Ovary (tissue), 3 donors: ENCODE measurements at regions not wholly inside any gene's neighbourhood (a gene's known extent, or its start where the extent isn't known, plus 50 kb on each side); places are given as distances from the start of the nearest gene placed in this dataset.

ENCODE experiments used
- CTCF ChIP-seq, 3 donors: fragments of 450-650 bp in 2 of 3; fragments of 200-600 bp in 1 of 3; IDR thresholded peaks; one replicate each; pipeline versions ENCODE4 v1.5.1 to v1.8.0; 2016 to 2022; ENCODE audit warnings: antibody characterized with exemption in 3 of 3, mild to moderate bottlenecking in 1 of 3
- EP300 ChIP-seq: sonication (generic); formaldehyde crosslinking; IDR thresholded peaks from one replicate; pipeline ENCODE4 v1.6.1; 2017; ENCODE audit warnings: antibody characterized with exemption
- POLR2A ChIP-seq: fragments of 450-650 bp; IDR thresholded peaks from one replicate; pipeline ENCODE4 v1.6.1; 2017; ENCODE audit warnings: antibody characterized with exemption, mild to moderate bottlenecking, moderate library complexity
- donor health status: DM: no; HTN: no; CAD: no.

GRCh38 chr5:15012061-15012460 lies 140.5 kb upstream of the ANKH start:
- TF ChIP-seq CTCF (IDR thresholded peaks at IDR 0.05), result no peak
- TF ChIP-seq EP300, result no peak
- no peak for TF ChIP-seq POLR2A
